Endothelial cell of umbilical vein (primary cell): ENCODE measurements at regions not wholly inside any gene's neighbourhood (a gene's known extent, or its start where the extent isn't known, plus 50 kb on each side); places are given as distances from the start of the nearest gene placed in this dataset.

ENCODE experiments used
- EZH2 ChIP-seq: IDR thresholded peaks from 2 replicates; pipeline ENCODE4 v1.6.1; 2012; ENCODE audit warnings: borderline replicate concordance, low read depth, mild to moderate bottlenecking, moderate library complexity, low read length, inconsistent platforms; ENCODE audit not compliant: severe bottlenecking
- JUN ChIP-seq: IDR thresholded peaks from 2 replicates; pipeline ENCODE4 v1.6.1; 2011; ENCODE audit warnings: borderline replicate concordance, low read depth; ENCODE audit not compliant: insufficient read length, insufficient read depth
- POLR2A ChIP-seq: IDR thresholded peaks from 2 replicates; pipeline ENCODE4 v1.6.1; 2012; ENCODE audit warnings: low read depth, mild to moderate bottlenecking, control low read depth, low read length
- POLR2AphosphoS5 ChIP-seq: IDR thresholded peaks from 2 replicates; pipeline ENCODE4 v1.6.1; 2012; ENCODE audit warnings: low read depth, mild to moderate bottlenecking, control low read depth, low read length, moderate library complexity; ENCODE audit not compliant: insufficient read depth
- TF ChIP-seq, protein P1 (sequence below), 2 donors: IDR thresholded peaks; 1 replicate in 1 of 2; 2 replicates in 1 of 2; pipeline ENCODE4 v1.5.1; 2011; ENCODE audit warnings: low read length in 2 of 2, mild to moderate bottlenecking in 2 of 2, moderate library complexity in 2 of 2, control low read depth in 1 of 2, inconsistent platforms in 1 of 2, low read depth in 1 of 2; ENCODE audit not compliant: insufficient read depth in 1 of 2; ENCODE audit errors: extremely low read depth in 1 of 2

DNA sequence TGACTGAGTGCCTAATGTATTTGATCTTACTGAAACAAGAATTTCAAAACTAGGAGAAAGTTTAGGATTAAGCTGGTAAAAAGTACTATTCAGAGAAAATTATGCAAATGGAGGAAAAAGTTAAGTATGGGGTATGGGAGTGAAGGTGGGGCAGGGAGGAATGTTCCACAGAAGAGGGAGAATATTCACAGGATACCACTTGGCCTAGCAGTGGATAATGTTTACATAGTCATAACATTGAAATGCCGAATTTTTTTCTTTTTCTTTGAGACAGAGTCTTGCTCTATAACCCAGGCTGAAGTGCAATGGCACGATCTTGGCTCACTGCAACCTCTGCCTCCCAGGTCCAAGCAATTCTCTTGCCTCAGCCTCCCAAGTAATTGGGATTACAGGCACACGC is 61.2 kb upstream of the LMNB1 start:
- TF ChIP-seq, protein P1, sequence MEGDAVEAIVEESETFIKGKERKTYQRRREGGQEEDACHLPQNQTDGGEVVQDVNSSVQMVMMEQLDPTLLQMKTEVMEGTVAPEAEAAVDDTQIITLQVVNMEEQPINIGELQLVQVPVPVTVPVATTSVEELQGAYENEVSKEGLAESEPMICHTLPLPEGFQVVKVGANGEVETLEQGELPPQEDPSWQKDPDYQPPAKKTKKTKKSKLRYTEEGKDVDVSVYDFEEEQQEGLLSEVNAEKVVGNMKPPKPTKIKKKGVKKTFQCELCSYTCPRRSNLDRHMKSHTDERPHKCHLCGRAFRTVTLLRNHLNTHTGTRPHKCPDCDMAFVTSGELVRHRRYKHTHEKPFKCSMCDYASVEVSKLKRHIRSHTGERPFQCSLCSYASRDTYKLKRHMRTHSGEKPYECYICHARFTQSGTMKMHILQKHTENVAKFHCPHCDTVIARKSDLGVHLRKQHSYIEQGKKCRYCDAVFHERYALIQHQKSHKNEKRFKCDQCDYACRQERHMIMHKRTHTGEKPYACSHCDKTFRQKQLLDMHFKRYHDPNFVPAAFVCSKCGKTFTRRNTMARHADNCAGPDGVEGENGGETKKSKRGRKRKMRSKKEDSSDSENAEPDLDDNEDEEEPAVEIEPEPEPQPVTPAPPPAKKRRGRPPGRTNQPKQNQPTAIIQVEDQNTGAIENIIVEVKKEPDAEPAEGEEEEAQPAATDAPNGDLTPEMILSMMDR (IDR thresholded peaks at IDR 0.05; ENCODE audit: extremely low read depth in 1 of 2, insufficient read depth in 1 of 2, low read depth in 1 of 2, low read length in 2 of 2): no peak
- no peak for TF ChIP-seq POLR2AphosphoS5
- no peak for TF ChIP-seq POLR2A
- no peak for TF ChIP-seq JUN
- no peak for TF ChIP-seq EZH2
